Mucosa of rectum (tissue), 2 donors: ENCODE measurements at regions not wholly inside any gene's neighbourhood (a gene's known extent, or its start where the extent isn't known, plus 50 kb on each side); places are given as distances from the start of the nearest gene placed in this dataset.

Experiments
- H3K27ac ChIP-seq, 2 donors: one replicate each; pipeline ENCODE4 v1.7.0; 2013; ENCODE audit warnings: inconsistent platforms in 2 of 2, low read depth in 2 of 2, low read length in 2 of 2
- H3K27me3 ChIP-seq, 2 donors: one replicate each; pipeline ENCODE4 v1.7.0; 2013; ENCODE audit warnings: low read length in 2 of 2; ENCODE audit not compliant: control insufficient read depth in 2 of 2, insufficient read depth in 2 of 2
- H3K36me3 ChIP-seq, 2 donors: one replicate each; pipeline ENCODE4 v1.7.0; 2013; ENCODE audit warnings: low read length in 2 of 2; ENCODE audit not compliant: control insufficient read depth in 2 of 2, insufficient read depth in 2 of 2
- H3K4me1 ChIP-seq, 2 donors: one replicate each; pipeline ENCODE4 v1.7.0; 2013; ENCODE audit warnings: low read length in 2 of 2, mild to moderate bottlenecking in 1 of 2; ENCODE audit not compliant: control insufficient read depth in 2 of 2, insufficient read depth in 2 of 2
- H3K4me3 ChIP-seq, 2 donors: one replicate each; pipeline ENCODE4 v1.7.0; 2013; ENCODE audit warnings: low read length in 2 of 2
- H3K9ac ChIP-seq, 2 donors: one replicate each; pipeline ENCODE4 v1.7.0; 2013; ENCODE audit warnings: low read length in 2 of 2, low read depth in 1 of 2, mild to moderate bottlenecking in 1 of 2
- H3K9me3 ChIP-seq, 2 donors: one replicate each; pipeline ENCODE4 v1.7.0; 2013; ENCODE audit warnings: low read length in 2 of 2; ENCODE audit not compliant: control insufficient read depth in 2 of 2
- donor health status: healthy.
- donor health status: Normal muscosa, but diverticular disease.

DNA sequence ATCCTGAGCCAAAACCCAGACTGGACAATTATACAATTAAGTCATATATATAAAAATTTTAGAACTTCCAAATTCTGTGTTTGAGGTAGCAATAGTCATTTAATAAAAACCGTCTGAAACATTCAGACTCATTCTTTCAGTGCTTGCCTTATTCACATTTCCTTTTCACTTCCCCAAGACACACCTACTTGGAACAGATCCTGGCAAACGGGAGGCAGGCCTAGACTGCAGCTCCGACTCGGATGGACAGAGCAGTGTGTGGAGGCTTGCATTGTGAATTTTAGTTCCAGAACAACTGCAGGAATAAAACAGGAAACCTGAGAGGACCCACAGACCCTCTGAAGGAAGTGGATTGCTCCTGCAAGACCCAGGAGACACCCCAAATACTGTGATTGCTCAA, 341.4 kb downstream of the CNTN3 start:
- no peaks in the 10 kb centered on the region for H3K27me3 ChIP-seq
- H3K27ac ChIP-seq: no peak overlapping the region
- H3K9ac ChIP-seq: no peak overlapping the region
- H3K9me3 ChIP-seq: no peaks in the 10 kb centered on the region
- no peaks in the 10 kb centered on the region for H3K36me3 ChIP-seq
- H3K4me3 ChIP-seq: no peak overlapping the region
- no peaks in the 10 kb centered on the region for H3K4me1 ChIP-seq

DNA sequence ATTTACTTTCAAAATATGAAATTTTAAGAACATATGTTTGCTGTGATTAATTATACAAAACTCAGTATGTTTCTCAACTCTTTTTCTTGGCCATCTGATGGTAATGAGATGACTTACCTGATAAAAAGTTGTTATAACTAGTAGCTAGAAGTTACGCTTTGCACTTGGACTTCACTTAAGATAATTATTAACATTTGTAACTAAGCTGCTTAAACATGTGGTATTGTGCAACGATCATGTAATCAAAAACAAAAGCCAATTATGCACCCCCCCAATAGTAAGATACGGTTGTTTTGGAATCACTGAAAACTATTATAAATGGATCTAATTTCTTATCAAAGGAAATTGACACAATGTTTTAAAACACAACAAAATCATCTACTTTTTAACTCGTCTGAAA, 342.9 kb downstream of the CNTN3 start:
- no peaks in the 10 kb centered on the region for H3K36me3 ChIP-seq
- no peak overlapping the region for H3K27ac ChIP-seq
- no peaks in the 10 kb centered on the region for H3K27me3 ChIP-seq
- no peak overlapping the region for H3K4me3 ChIP-seq
- no peak overlapping the region for H3K9ac ChIP-seq
- no peaks in the 10 kb centered on the region for H3K4me1 ChIP-seq
- H3K9me3 ChIP-seq: no peaks in the 10 kb centered on the region

DNA sequence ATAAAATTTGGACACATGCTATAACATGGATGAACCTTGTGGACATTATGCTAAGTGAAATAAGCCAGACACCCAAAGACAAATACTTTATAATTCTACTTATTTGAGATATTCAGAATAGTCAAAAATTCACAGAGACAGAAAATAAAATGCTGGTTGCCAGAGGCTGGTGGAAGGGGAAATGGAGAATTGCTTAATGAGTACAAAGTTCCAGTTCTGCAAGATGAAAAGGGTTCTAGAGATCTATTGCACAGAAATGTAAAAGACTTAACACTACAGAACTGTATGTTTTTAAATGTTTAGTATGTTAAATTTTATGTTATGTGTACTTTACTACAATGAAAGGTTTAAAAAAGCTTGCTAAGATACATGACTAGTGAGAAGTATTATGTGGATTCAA, 344.8 kb downstream of the CNTN3 start:
- no peaks in the 10 kb centered on the region for H3K9me3 ChIP-seq

DNA sequence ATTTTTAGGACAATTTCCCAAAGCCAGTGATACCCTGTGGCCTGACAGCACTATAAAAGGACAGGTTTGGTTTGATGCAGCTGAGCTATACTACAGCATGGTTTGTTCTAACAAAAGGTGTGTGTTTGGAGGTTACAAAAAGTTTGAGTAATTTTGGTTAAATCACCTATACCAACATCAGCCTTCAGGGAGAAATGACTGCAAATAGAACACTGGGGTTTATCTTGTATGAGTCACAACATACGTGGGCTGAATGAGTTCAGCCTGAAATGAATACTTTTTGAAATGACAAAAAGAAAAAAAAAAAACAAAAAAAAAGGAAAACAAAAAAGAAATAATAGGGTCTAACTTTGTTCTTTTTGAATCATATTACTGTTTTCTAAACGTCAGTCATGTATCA, 345.7 kb downstream of the CNTN3 start:
- no peak overlapping the region for H3K9ac ChIP-seq
- H3K36me3 ChIP-seq: no peaks in the 10 kb centered on the region
- no peak overlapping the region for H3K27ac ChIP-seq
- H3K4me1 ChIP-seq: no peaks in the 10 kb centered on the region
- no peak overlapping the region for H3K4me3 ChIP-seq
- H3K27me3 ChIP-seq: no peaks in the 10 kb centered on the region
- no peaks in the 10 kb centered on the region for H3K9me3 ChIP-seq

More for the DNA sequence above, 344.8 kb downstream of the CNTN3 start:
- H3K4me1 ChIP-seq: no peaks in the 10 kb centered on the region
- no peaks in the 10 kb centered on the region for H3K27me3 ChIP-seq
- H3K9ac ChIP-seq: no peak overlapping the region
- H3K4me3 ChIP-seq: no peak overlapping the region
- H3K27ac ChIP-seq: no peak overlapping the region
- no peaks in the 10 kb centered on the region for H3K36me3 ChIP-seq

DNA sequence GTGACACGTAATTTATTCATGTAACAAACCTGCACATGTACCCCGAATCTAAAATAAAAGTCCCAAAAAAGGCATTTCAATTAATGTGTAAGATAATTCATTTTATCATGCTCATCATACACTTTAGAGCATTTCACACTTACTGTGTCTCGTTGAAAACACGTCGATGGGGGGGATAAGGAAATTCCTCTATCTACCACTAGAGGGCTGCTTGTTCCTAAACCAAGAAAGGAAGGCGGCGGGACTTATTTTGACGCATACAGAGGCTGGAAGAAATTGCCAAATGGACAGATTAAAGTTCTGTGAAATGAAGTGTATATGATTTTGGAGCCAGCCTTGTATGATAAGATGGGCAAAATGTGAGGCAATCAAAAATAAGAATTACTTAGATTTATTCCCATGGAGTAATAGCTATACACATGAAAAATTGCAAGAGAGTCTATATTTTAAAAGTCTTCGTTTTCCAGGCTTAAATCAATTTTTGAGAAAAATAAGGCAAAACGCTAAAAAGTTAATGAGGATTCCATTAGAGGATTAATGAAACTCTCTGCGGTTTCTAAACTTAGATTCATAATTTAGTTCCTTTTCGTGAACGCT, 346.8 kb downstream of the CNTN3 start:
- no peaks in the 10 kb centered on the region for H3K4me1 ChIP-seq
- no peak overlapping the region for H3K27ac ChIP-seq
- H3K9me3 ChIP-seq: no peaks in the 10 kb centered on the region
- no peak overlapping the region for H3K9ac ChIP-seq
- H3K4me3 ChIP-seq: no peak overlapping the region
- no peaks in the 10 kb centered on the region for H3K27me3 ChIP-seq
- H3K36me3 ChIP-seq: no peaks in the 10 kb centered on the region

DNA sequence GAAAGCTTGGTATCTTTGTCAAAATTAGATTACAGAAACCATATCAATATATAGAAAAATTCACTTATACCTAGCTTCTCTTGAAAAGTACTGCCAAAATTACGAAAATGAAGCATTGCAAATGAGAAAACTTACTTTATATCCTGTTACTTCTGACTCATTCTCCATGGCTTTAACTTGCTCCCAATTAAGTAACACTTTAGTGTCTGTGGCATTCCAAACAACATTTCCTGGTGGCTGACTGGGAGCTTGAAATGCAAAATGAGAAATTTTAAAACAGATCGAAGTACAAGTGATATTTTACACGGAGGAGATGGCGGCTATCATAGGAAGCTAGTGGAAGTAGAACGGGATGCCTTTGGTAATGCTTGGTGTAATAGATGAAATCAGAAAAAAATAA, 347.3 kb downstream of the CNTN3 start:
- Histone ChIP-seq H3K4me3 (no peak overlapping the region), H3K27me3 (no peaks in the 10 kb centered on the region), H3K36me3 (no peaks in the 10 kb centered on the region), H3K9me3 (no peaks in the 10 kb centered on the region), H3K27ac (no peak overlapping the region), H3K4me1 (no peaks in the 10 kb centered on the region), H3K9ac (no peak overlapping the region)

DNA sequence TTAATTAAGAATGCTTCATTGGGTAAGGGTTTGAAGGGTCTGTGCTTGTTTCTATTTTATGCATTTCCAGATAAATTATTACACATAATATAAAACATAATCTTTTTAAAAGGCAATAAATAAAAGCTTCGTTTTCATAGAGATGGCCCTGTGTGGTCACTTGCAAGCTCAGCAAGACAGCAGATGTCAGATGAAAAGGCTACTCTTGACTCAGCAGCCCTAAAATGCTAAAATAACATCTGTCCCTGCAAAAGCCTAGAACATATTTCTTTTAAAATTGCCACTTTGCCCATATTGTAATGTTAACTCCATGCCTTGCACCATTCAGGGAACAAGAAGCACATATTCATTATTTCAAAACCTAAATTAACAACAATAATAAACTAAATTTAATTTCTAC, 349.4 kb downstream of the CNTN3 start:
- no peak overlapping the region for H3K27ac ChIP-seq
- no peaks in the 10 kb centered on the region for H3K36me3 ChIP-seq
- no peaks in the 10 kb centered on the region for H3K27me3 ChIP-seq
- no peak overlapping the region for H3K4me3 ChIP-seq
- no peaks in the 10 kb centered on the region for H3K9me3 ChIP-seq
- no peaks in the 10 kb centered on the region for H3K4me1 ChIP-seq
- H3K9ac ChIP-seq: no peak overlapping the region

DNA sequence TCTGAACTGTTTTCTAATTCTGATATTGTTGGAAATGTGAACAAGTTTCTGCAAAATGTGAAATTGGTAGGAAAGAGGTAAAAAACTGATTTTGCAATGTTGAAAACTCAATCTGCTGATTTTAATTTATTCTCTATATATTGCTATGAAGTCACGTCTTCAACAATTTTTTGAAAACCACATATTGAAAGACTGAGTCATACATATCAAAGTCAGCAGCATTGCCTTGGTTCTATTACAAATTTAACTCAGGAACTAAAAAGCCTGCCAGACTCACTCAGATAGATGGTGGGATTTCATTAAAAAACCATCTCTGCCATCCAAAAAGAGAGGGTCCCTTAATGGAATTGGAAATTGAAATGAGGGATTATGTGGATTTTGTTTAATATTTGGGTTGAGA, 351.4 kb downstream of the CNTN3 start:
- Histone ChIP-seq H3K9ac (no peak overlapping the region), H3K4me1 (no peaks in the 10 kb centered on the region), H3K27me3 (no peaks in the 10 kb centered on the region), H3K36me3 (no peaks in the 10 kb centered on the region), H3K4me3 (no peak overlapping the region), H3K9me3 (no peaks in the 10 kb centered on the region), H3K27ac (no peak overlapping the region)

DNA sequence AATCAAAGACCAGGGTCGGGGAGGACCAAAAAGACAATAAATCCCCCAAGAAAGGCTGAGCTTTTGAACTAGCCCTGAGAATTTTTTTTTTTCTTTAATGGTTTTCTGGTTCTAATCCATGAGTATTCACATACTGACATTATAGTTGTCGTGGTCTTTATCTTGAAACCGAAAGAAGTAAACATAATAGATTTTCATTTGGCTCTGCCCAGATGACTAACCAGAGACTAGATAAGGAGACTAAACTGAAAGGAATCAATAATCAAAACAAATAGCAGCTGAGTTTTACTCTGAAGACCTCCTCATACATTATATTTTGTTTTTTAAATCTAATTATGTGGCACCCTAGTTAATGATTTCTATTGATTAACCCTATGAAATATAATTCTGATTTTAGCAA, 381.4 kb downstream of the CNTN3 start:
- no peaks in the 10 kb centered on the region for H3K9me3 ChIP-seq
- no peaks in the 10 kb centered on the region for H3K27me3 ChIP-seq
- no peak overlapping the region for H3K9ac ChIP-seq
- H3K36me3 ChIP-seq: no peaks in the 10 kb centered on the region
- H3K4me1 ChIP-seq: no peaks in the 10 kb centered on the region
- H3K27ac ChIP-seq: no peak overlapping the region
- H3K4me3 ChIP-seq: no peak overlapping the region

DNA sequence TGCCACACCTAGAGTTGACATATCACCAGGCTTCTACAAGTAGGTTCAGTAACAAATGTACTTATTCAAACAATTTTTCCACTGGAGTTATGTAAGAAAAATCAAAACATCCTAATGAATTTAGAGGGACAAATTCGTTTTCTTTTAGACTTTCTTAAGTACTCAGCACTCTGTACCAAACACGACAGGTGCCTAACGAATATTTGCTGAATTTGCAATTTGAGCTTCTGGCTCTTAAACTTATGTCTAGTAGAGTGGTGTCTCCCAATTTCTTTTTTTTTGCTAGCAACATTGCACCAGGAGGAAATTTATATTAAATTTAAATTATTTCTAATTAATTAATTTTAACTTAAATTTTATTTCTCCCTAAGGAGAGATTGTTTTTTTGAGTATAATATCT, 397.0 kb downstream of the CNTN3 start:
- H3K27ac ChIP-seq: no peak overlapping the region
- no peak overlapping the region for H3K4me3 ChIP-seq
- H3K27me3 ChIP-seq: no peaks in the 10 kb centered on the region
- H3K4me1 ChIP-seq: no peaks in the 10 kb centered on the region
- no peaks in the 10 kb centered on the region for H3K36me3 ChIP-seq
- no peak overlapping the region for H3K9ac ChIP-seq
- no peaks in the 10 kb centered on the region for H3K9me3 ChIP-seq

DNA sequence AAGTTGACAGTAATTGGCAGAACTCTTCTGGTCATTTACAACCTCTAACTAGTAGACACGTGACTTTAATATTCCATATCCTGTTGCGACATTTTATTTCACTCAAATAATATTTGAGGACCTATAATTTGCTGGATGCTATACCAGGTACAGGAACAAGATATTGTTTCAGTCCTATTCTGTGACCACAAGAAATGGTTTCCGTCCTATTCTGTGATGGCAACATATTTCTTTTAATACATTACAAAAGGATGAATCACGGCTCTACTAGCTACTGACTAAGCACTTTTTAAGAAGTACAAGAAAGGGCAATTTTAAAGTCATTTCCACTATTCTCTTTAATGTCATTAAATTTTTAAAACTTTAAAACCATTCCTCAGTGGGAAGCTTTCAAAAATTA, 400.2 kb downstream of the CNTN3 start:
- no peaks in the 10 kb centered on the region for H3K4me1 ChIP-seq
- H3K27ac ChIP-seq: no peak overlapping the region
- H3K9ac ChIP-seq: no peak overlapping the region
- H3K4me3 ChIP-seq: no peak overlapping the region
- H3K27me3 ChIP-seq: no peaks in the 10 kb centered on the region
- H3K36me3 ChIP-seq: no peaks in the 10 kb centered on the region
- no peaks in the 10 kb centered on the region for H3K9me3 ChIP-seq
